K562 (cell line): ENCODE measurements at regions not wholly inside any gene's neighbourhood (a gene's known extent, or its start where the extent isn't known, plus 50 kb on each side); places are given as distances from the start of the nearest gene placed in this dataset.

ENCODE experiments used
- ATAC-seq: fragments of 200-7000 bp; cut with Tn5 transposase; 3 replicates; pipeline ENCODE4 v1.9.1; 2020; ENCODE audit warnings: moderate library complexity
- BruUV-seq: library from RNA; stranded (reverse); fragments of 400-500 nt; replicated peaks from 2 replicates; lab custom pipeline; 2021; lab: Mats Ljungman, UMichigan
- CTCF ChIA-PET: fragments of 300-600 bp; formaldehyde crosslinking; extraction: SDS; loops from one replicate; lab custom pipeline; 2021; ENCODE audit warnings: low intra/inter-chr PET ratio; lab: Yijun Ruan, JAX
- POLR2A ChIA-PET: fragments of 300-600, 350-650 bp; sonication (Branson Sonifier 250); formaldehyde crosslinking; extraction: SDS; loops from one replicate; lab custom pipeline; 2021; ENCODE audit warnings: antibody characterized with exemption, inconsistent platforms; lab: Yijun Ruan, JAX
- DNase-seq, 4 experiments: peaks; one replicate each; pipeline versions ENCODE4 v3.0.0 to v3.0.0-alpha.2; 2011 to 2018; ENCODE audit warnings: low spot score in 3 of 4, mixed read lengths in 3 of 4; ENCODE audit errors: extremely low read depth in 1 of 4
- FAIRE-seq: peaks from 2 replicates; lab custom pipeline; 2011; peaks lifted over from hg19 to GRCh38; lab: Jason Lieb, UNC
- H2AFZ ChIP-seq: 2 replicates; pipeline ENCODE4 v1.6.0; 2011; ENCODE audit warnings: low read depth, low read length, control low read depth, inconsistent platforms
- H3K27ac ChIP-seq: fragments of 200-600 bp; 3 replicates; pipeline ENCODE4 v1.8.0; 2011; ENCODE audit warnings: low read depth, mild to moderate bottlenecking, control low read depth, inconsistent platforms, low read length, moderate library complexity, mixed read lengths; ENCODE audit errors: extremely low read depth
- H3K27me3 ChIP-seq, 2 experiments: fragments of 300-600 bp in 1 of 2; 2 replicates in 1 of 2; 3 replicates in 1 of 2; pipeline versions ENCODE4 v1.6.0 to v1.8.0; 2011; ENCODE audit warnings: inconsistent platforms in 2 of 2, low read length in 2 of 2, mild to moderate bottlenecking in 1 of 2, mixed read lengths in 1 of 2, moderate library complexity in 1 of 2; ENCODE audit not compliant: control insufficient read depth in 2 of 2, insufficient read depth in 2 of 2
- H3K36me3 ChIP-seq: fragments of 300-600 bp; 3 replicates; pipeline ENCODE4 v1.8.0; 2011; ENCODE audit warnings: mild to moderate bottlenecking, low read length, inconsistent platforms; ENCODE audit not compliant: control insufficient read depth, insufficient read depth
- H3K4me1 ChIP-seq, 2 experiments: fragments of 200-600 bp in 1 of 2; replicated peaks in 1 of 2; 2 replicates in 1 of 2; 3 replicates in 1 of 2; pipeline versions ENCODE4 v1.5.1 to v1.8.0; 2011; ENCODE audit warnings: inconsistent platforms in 2 of 2, low read length in 2 of 2, mild to moderate bottlenecking in 1 of 2, mixed read lengths in 1 of 2, moderate library complexity in 1 of 2; ENCODE audit not compliant: control insufficient read depth in 2 of 2, insufficient read depth in 2 of 2
- H3K4me2 ChIP-seq: 2 replicates; pipeline ENCODE4 v1.6.1; 2011; ENCODE audit warnings: low read length, control low read depth, inconsistent platforms, mixed read lengths; ENCODE audit not compliant: insufficient read depth
- H3K4me3 ChIP-seq: fragments of 200-600 bp; sonication (generic), shearing (Covaris generic); 2 replicates; pipeline ENCODE4 v1.5.1; 2016; ENCODE audit warnings: control low read depth, inconsistent platforms
- H3K79me2 ChIP-seq: fragments of 200-600 bp; 3 replicates; pipeline ENCODE4 v1.8.0; 2011; ENCODE audit warnings: low read length, inconsistent platforms; ENCODE audit not compliant: control insufficient read depth, insufficient read depth
- H3K9ac ChIP-seq, 2 experiments: 2 replicates each; pipeline versions ENCODE4 v1.6.0 to v1.6.1; 2011; ENCODE audit warnings: low read depth in 2 of 2, low read length in 2 of 2, control low read depth in 1 of 2, inconsistent platforms in 1 of 2, mild to moderate bottlenecking in 1 of 2, mixed read lengths in 1 of 2; ENCODE audit not compliant: insufficient read depth in 1 of 2
- H3K9me1 ChIP-seq: one replicate; pipeline ENCODE4 v1.6.0; 2011; ENCODE audit warnings: inconsistent platforms, mild to moderate bottlenecking, low read length, moderate library complexity; ENCODE audit not compliant: control insufficient read depth, insufficient read depth
- H3K9me3 ChIP-seq: replicated peaks from 2 replicates; pipeline ENCODE4 v1.5.1; 2011; ENCODE audit warnings: low read depth, low read length, inconsistent platforms; ENCODE audit not compliant: control insufficient read depth, insufficient read depth
- H4K20me1 ChIP-seq: replicated peaks from 2 replicates; pipeline ENCODE4 v1.6.1; 2011; ENCODE audit warnings: low read length, inconsistent platforms, mixed read lengths; ENCODE audit not compliant: control insufficient read depth, insufficient read depth
- C11orf30 ChIP-seq: fragments of 450-650 bp; IDR thresholded peaks from 2 replicates; pipeline ENCODE4 v1.6.1; 2016; ENCODE audit warnings: low read depth, mild to moderate bottlenecking
- DEAF1 ChIP-seq: fragments of 450-650 bp; formaldehyde crosslinking; IDR thresholded peaks from 2 replicates; pipeline ENCODE4 v1.4.0; 2020; ENCODE audit warnings: mild to moderate bottlenecking, moderate library complexity
- MAFG ChIP-seq: fragments of 450-650 bp; conservative IDR thresholded peaks from 2 replicates; pipeline ENCODE4 v1.6.1; 2016; ENCODE audit warnings: missing genetic modification characterization, missing compliant biosample characterization
- MEIS2 ChIP-seq: fragments of 450-650 bp; IDR thresholded peaks from 2 replicates; pipeline ENCODE4 v1.6.1; 2014; ENCODE audit warnings: mild to moderate bottlenecking; ENCODE audit not compliant: partially characterized antibody
- PKNOX1 ChIP-seq: fragments of 450-650 bp; IDR thresholded peaks from 2 replicates; pipeline ENCODE4 v1.6.1; 2016
- RAD21 ChIP-seq, 2 experiments: fragments of 250-450 bp in 1 of 2; fragments of 450-650 bp in 1 of 2; sonication (Bioruptor Pico) in 1 of 2; formaldehyde crosslinking in 1 of 2; IDR thresholded peaks in 1 of 2; conservative IDR thresholded peaks in 1 of 2; 2 replicates each; pipeline versions ENCODE4 v1.4.0 to v1.8.0; 2020 to 2022; ENCODE audit warnings: mild to moderate bottlenecking in 2 of 2, moderate library complexity in 1 of 2
- REST ChIP-seq, 2 experiments: fragments of 450-650 bp; formaldehyde crosslinking in 1 of 2; IDR thresholded peaks; 2 replicates each; pipeline versions ENCODE4 v1.4.0 to v1.6.1; 2014 to 2020; ENCODE audit warnings: mild to moderate bottlenecking in 2 of 2, borderline replicate concordance in 1 of 2, low read depth in 1 of 2
- SMC3 ChIP-seq: conservative IDR thresholded peaks from 2 replicates; pipeline ENCODE4 v1.6.1; 2011; ENCODE audit warnings: low read depth, low read length, improper control_type of control experiment; ENCODE audit not compliant: insufficient read depth
- YBX1 ChIP-seq: fragments of 450-650 bp; IDR thresholded peaks from 2 replicates; pipeline ENCODE4 v1.7.1; 2016; ENCODE audit warnings: mild to moderate bottlenecking
- ZNF316 ChIP-seq: fragments of 450-650 bp; IDR thresholded peaks from 2 replicates; pipeline ENCODE4 v1.6.1; 2016
- WGBS: fragments of 100-300 bp; shearing (Covaris generic); methylation state at CpG from one replicate; pipeline ENCODE4 v1.1.6; 2016; ENCODE audit warnings: low coverage, mixed read lengths; ENCODE audit not compliant: insufficient coverage; ENCODE audit errors: missing lambda C conversion rate; 5-methylcytosine and 5-hydroxymethylcytosine counted together
- in situ Hi-C: fragments of 300-500 bp; cut with MboI; formaldehyde crosslinking; loops from 4 replicates; pipeline ENCODE4 v1.15.0; 2018; ENCODE audit warnings: inconsistent platforms, mixed read lengths
- intact Hi-C: fragments of 100-400 bp; cut with micrococcal nuclease; formaldehyde crosslinking; loops from 2 replicates; pipeline ENCODE4 v1.14.2; 2022

- POLR2A ChIA-PET, result no interaction called here
- no peaks in the 10 kb centered on the region for H3K9me3 ChIP-seq
- no TSS peak for BruUV-seq
- H3K79me2 ChIP-seq, result no peaks in the 10 kb centered on the region
- CTCF ChIA-PET, result interaction anchor here (1.3 to 3.3 kb wide), 2 partner anchors 380 to 443 kb away, joined by 5 to 23 read pairs; no protein-coding TSS in a partner anchor
- ATAC-seq, result peak; percentile 82
- H3K4me1 ChIP-seq, result no peaks in the 10 kb centered on the region
- no peaks in the 10 kb centered on the region for H3K36me3 ChIP-seq
- 2% methylated on average over 4 of the region's 4 CpGs for WGBS
- no peak overlapping the region for H3K27ac ChIP-seq
- no peaks in the 10 kb centered on the region for H4K20me1 ChIP-seq
- no peak overlapping the region for H3K9ac ChIP-seq
- H3K4me2 ChIP-seq, result no peak overlapping the region
- no peaks in the 10 kb centered on the region for H3K9me1 ChIP-seq
- no peak for FAIRE-seq
- DNase-seq, result peak in 2 of 4 experiments; percentile 21 to 59
- intact Hi-C loops, result loop anchor here (1.0 to 5.0 kb wide), 3 partner anchors 96 to 921 kb away; no protein-coding TSS in a partner anchor
- in situ Hi-C loops, result no loop called here
- H3K27me3 ChIP-seq, result no peaks in the 10 kb centered on the region
- H2AFZ ChIP-seq, result no peak overlapping the region
- H3K4me3 ChIP-seq, result no peak overlapping the region
- TF ChIP-seq C11orf30 (peak; percentile 71; the same call in 1 of the 2 replicates), MAFG (peak; percentile 83), SMC3 (0 out of 2 replicates have a peak, but pooled peaks have one; percentile 52), YBX1 (no peak), MEIS2 (peak; percentile 70), REST (IDR thresholded peaks at IDR 0.05; ENCODE audit: borderline replicate concordance) (peak; percentile 53; the same call in 1 of the 2 replicates), REST (CRISPR knock-in tag; IDR thresholded peaks at IDR 0.05; ENCODE audit: low read depth) (no peak), ZNF316 (peak; percentile 83), RAD21 (CRISPR knock-in tag; conservative IDR thresholded peaks at IDR 0.05 in 1 of 2, IDR thresholded peaks at IDR 0.05 in 1 of 2) (peak; percentile 83 to 85), PKNOX1 (peak; percentile 42; the same call in 1 of the 2 replicates), DEAF1 (peak; percentile 61)
Observed at GRCh38 chr6:145028144-145028818, 707.0 kb downstream of the EPM2A start.
